ENCODE measurements at regions not wholly inside any gene's neighbourhood (a gene's known extent, or its start where the extent isn't known, plus 50 kb on each side); places are given as distances from the start of the nearest gene placed in this dataset.

GRCh38 chr1:212500983-212501382 lies 68.3 kb downstream of the NENF start:
- DNase-seq, result no peak
- no peaks in the 10 kb centered on the region for H3K36me3 ChIP-seq
- TF ChIP-seq, protein P1, sequence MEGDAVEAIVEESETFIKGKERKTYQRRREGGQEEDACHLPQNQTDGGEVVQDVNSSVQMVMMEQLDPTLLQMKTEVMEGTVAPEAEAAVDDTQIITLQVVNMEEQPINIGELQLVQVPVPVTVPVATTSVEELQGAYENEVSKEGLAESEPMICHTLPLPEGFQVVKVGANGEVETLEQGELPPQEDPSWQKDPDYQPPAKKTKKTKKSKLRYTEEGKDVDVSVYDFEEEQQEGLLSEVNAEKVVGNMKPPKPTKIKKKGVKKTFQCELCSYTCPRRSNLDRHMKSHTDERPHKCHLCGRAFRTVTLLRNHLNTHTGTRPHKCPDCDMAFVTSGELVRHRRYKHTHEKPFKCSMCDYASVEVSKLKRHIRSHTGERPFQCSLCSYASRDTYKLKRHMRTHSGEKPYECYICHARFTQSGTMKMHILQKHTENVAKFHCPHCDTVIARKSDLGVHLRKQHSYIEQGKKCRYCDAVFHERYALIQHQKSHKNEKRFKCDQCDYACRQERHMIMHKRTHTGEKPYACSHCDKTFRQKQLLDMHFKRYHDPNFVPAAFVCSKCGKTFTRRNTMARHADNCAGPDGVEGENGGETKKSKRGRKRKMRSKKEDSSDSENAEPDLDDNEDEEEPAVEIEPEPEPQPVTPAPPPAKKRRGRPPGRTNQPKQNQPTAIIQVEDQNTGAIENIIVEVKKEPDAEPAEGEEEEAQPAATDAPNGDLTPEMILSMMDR (IDR thresholded peaks at IDR 0.05; ENCODE audit: borderline replicate concordance), result no peak
- H3K9me3 ChIP-seq (replicated peaks), result no peaks in the 10 kb centered on the region
- H3K27me3 ChIP-seq (ENCODE audit: low read depth), result no peaks in the 10 kb centered on the region
- H3K27ac ChIP-seq (replicated peaks), result no peak overlapping the region
- H3K4me1 ChIP-seq, result peaks cover 3% of the 10 kb centered on the region
- no peak overlapping the region for H3K4me3 ChIP-seq
- intact Hi-C loops (cut with micrococcal nuclease), result no loop called here

DNA sequence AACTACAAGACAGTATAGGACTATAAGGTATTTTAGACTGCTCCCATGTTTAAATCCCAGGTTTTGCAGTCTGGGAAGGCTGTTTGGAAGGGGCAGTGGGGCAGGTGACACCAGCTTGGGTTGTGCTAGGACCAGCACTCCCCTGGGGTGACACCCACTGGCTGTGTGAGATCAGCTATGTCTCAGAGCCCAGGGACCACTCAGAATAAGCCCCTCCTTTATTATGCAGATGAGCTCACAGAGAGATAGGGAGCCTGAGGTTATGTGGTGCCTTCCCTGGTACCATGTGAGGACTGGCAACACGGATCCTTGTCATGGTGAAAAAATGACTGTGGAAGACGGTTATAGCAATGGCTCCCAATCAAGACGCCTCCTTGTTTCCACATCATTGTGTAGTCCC lies 71.0 kb downstream of the NENF start:
- H3K4me3 ChIP-seq, result no peak overlapping the region
- no peaks in the 10 kb centered on the region for H3K27me3 ChIP-seq (ENCODE audit: low read depth)
- H3K9me3 ChIP-seq (replicated peaks), result no peaks in the 10 kb centered on the region
- no peak for DNase-seq
- no peak overlapping the region for H3K27ac ChIP-seq (replicated peaks)
- no peaks in the 10 kb centered on the region for H3K4me1 ChIP-seq
- no peaks in the 10 kb centered on the region for H3K36me3 ChIP-seq
- intact Hi-C loops (cut with micrococcal nuclease), result no loop called here
- TF ChIP-seq, protein P1 (IDR thresholded peaks at IDR 0.05; ENCODE audit: borderline replicate concordance), result no peak

DNA sequence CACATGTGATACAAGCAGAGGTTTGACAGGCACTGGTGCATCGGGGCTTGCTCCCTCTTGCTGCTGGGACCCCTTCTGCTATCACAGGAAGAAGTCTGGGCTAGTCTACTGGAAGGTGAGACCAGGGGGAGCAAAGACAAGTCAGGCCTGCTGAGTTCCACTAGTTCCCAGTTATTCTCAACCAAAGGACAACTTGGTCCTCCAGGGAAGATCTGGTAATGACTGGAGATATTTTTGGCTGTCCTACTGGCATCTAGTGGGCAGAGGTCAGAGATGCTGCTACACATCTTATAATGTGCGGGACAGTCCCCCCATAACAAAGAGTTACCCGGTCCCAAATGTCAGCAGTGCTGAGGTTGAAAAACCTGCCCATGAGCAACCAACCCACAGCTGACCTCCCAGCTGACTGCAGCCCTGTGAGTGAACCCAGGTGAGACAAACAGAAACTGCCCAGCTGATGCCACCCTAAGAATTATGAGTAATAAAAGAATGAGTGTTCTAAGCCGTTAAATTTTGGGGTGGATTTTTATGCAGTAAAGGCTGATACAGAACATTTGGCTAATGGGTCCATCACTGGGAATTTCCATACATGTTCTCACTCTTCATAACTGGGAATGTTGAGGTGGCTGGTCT lies 71.6 kb downstream of the NENF start:
- no peaks in the 10 kb centered on the region for H3K4me1 ChIP-seq
- intact Hi-C loops (cut with micrococcal nuclease), result no loop called here
- H3K9me3 ChIP-seq (replicated peaks), result no peaks in the 10 kb centered on the region
- H3K4me3 ChIP-seq, result no peak overlapping the region
- H3K27ac ChIP-seq (replicated peaks), result no peak overlapping the region
- no peaks in the 10 kb centered on the region for H3K36me3 ChIP-seq
- TF ChIP-seq, protein P1 (IDR thresholded peaks at IDR 0.05; ENCODE audit: borderline replicate concordance), result no peak
- H3K27me3 ChIP-seq (ENCODE audit: low read depth), result no peaks in the 10 kb centered on the region
- no peak for DNase-seq

- Histone ChIP-seq H3K27me3 (ENCODE audit: low read depth) (peaks cover 8% of the 10 kb centered on the region), H3K9me3 (replicated peaks) (no peaks in the 10 kb centered on the region), H3K36me3 (no peaks in the 10 kb centered on the region), H3K4me3 (no peak overlapping the region), H3K4me1 (no peaks in the 10 kb centered on the region), H3K27ac (replicated peaks) (no peak overlapping the region)
- no peak for DNase-seq
- intact Hi-C loops (cut with micrococcal nuclease), result no loop called here
- TF ChIP-seq, protein P1 (IDR thresholded peaks at IDR 0.05; ENCODE audit: borderline replicate concordance), result no peak
These were observed 73.9 kb downstream of the NENF start for GRCh38 chr1:212506666-212507065.

- H3K4me1 ChIP-seq, result no peaks in the 10 kb centered on the region
- TF ChIP-seq, protein P1 (IDR thresholded peaks at IDR 0.05; ENCODE audit: borderline replicate concordance), result no peak
- intact Hi-C loops (cut with micrococcal nuclease), result no loop called here
- peaks cover 13% of the 10 kb centered on the region for H3K27me3 ChIP-seq (ENCODE audit: low read depth)
- H3K4me3 ChIP-seq, result no peak overlapping the region
- H3K36me3 ChIP-seq, result no peaks in the 10 kb centered on the region
- no peak for DNase-seq
- H3K27ac ChIP-seq (replicated peaks), result no peak overlapping the region
- H3K9me3 ChIP-seq (replicated peaks), result no peaks in the 10 kb centered on the region
These were observed 74.6 kb downstream of the NENF start for GRCh38 chr1:212507369-212507768.

All from left ventricle myocardium inferior (tissue), 1 donor.